Esophagus muscularis mucosa (tissue), 3 donors: ENCODE measurements at regions not wholly inside any gene's neighbourhood (a gene's known extent, or its start where the extent isn't known, plus 50 kb on each side); places are given as distances from the start of the nearest gene placed in this dataset.
"Not testable (repeated sequence)": the region's sequence is repeated elsewhere in the genome, so short reads cannot be mapped to it uniquely, and the experiment has no call there.

Source experiments
- CTCF ChIP-seq, 3 experiments: fragments of 200-600 bp in 2 of 3; fragments of 450-650 bp in 1 of 3; sonication (generic) in 2 of 3; IDR thresholded peaks; one replicate each; pipeline ENCODE4 v1.5.1; 2017 to 2019; ENCODE audit warnings: antibody characterized with exemption in 3 of 3, mild to moderate bottlenecking in 2 of 3, moderate library complexity in 1 of 3
- POLR2A ChIP-seq: fragments of 450-650 bp; IDR thresholded peaks from one replicate; pipeline ENCODE4 v1.6.1; 2017; ENCODE audit warnings: antibody characterized with exemption, moderate library complexity, mild to moderate bottlenecking, low read depth

GRCh38 chr16:21541611-21542051, 57.7 kb upstream of the METTL9 start:
- TF ChIP-seq CTCF (IDR thresholded peaks at IDR 0.05); POLR2A: not testable (repeated sequence)
